Epithelial cell of proximal tubule (primary cell): ENCODE measurements at regions not wholly inside any gene's neighbourhood (a gene's known extent, or its start where the extent isn't known, plus 50 kb on each side); places are given as distances from the start of the nearest gene placed in this dataset.
"Not testable (repeated sequence)": the region's sequence is repeated elsewhere in the genome, so short reads cannot be mapped to it uniquely, and the experiment has no call there.

ENCODE experiments used
- DNase-seq: peaks from one replicate; pipeline ENCODE4 v3.0.0-alpha.2; 2011; ENCODE audit warnings: low read depth
- H3K4me3 ChIP-seq: 2 replicates; pipeline ENCODE4 v1.5.1; 2011; ENCODE audit warnings: low read depth, mild to moderate bottlenecking, low read length
- TF ChIP-seq, protein P1 (sequence below): conservative IDR thresholded peaks from 2 replicates; pipeline ENCODE4 v1.5.1; 2012; ENCODE audit warnings: low read depth, mild to moderate bottlenecking, low read length

DNA sequence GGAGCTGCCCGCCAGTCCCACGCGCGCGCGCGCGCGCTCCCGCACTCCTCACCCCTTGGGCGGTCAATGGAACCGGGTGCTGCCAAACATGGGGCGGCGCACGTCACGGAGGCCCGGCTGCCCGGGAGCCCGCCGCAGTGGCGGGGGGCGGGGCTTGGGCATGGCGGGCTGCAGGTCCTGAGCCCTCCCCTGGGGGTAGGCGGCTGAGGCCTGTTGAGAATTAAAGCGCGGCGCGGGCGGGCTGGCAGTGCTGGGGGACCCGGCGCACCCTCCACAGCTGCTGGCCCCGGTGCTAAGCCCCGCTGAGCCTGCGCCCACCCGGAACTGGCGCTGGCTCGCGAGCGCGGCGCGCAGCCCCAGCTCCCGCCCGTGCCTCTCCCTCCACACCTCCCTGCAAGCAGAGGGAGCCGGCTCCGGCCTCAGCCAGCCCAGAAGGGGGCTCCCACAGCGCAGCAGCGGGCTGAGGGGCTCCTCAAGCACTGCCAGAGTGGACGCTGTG lies 634.2 kb downstream of the ANKRD7 start:
- DNase-seq: no peak
- no peak overlapping the region for H3K4me3 ChIP-seq
- TF ChIP-seq, protein P1, sequence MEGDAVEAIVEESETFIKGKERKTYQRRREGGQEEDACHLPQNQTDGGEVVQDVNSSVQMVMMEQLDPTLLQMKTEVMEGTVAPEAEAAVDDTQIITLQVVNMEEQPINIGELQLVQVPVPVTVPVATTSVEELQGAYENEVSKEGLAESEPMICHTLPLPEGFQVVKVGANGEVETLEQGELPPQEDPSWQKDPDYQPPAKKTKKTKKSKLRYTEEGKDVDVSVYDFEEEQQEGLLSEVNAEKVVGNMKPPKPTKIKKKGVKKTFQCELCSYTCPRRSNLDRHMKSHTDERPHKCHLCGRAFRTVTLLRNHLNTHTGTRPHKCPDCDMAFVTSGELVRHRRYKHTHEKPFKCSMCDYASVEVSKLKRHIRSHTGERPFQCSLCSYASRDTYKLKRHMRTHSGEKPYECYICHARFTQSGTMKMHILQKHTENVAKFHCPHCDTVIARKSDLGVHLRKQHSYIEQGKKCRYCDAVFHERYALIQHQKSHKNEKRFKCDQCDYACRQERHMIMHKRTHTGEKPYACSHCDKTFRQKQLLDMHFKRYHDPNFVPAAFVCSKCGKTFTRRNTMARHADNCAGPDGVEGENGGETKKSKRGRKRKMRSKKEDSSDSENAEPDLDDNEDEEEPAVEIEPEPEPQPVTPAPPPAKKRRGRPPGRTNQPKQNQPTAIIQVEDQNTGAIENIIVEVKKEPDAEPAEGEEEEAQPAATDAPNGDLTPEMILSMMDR: no peak

DNA sequence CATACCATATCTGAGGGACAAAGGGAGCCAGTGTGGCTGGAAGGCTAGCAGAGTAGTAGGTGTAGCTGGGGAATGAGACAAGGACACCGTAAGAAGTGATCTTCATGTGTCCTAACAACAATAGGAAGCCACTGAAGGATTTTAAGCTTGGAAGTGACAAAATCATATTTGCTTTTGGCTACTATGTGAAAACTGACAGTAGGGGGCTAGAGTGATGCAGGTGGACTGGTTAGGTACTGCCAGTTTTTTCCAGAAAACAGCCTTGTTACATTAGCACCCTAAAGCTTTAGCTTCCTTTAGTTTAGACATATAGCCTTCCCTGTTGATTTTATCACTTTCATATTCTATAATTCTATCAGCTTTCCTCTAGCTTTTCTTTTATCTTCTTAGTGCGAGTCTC lies 637.1 kb downstream of the ANKRD7 start:
- no peak for DNase-seq
- no peak overlapping the region for H3K4me3 ChIP-seq
- TF ChIP-seq, protein P1: no peak

DNA sequence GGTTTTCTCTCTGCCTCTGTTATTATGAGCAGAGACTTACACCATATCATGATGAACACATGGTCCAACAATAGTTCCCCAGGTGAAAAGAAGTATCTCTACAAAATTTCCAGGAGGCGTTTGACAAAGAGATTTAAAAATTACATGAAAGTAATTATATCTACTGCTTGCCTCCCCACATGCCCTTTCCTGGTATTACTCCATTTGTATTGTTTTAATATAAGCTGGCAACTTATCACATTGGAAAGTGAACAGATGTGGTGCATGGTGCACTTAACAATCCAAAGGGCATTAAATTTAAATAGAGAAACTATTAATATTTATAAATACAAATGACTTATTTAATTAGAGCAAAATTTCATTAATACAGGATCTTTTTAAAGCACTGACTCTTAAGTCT lies 638.2 kb downstream of the ANKRD7 start:
- no peak for DNase-seq
- H3K4me3 ChIP-seq: no peak overlapping the region
- TF ChIP-seq, protein P1: no peak

DNA sequence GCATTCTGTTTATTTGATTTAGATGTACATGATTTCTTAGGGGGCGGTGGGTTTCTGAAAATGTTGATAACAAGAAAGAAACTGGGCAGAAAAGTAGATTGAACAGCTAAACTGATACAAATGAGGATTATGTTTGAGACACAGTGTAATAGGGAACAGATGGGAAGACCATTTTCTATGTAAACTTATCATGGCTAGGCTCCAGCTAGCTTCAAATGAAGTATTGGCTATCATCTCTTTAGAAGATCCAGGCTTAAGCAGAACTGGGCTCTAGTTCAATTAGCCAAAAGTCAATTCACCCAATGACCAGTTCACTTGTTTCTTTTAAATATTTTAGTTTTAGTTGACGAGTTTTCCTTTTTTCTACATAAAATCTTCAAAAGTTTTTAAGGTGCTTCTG lies 639.5 kb downstream of the ANKRD7 start:
- H3K4me3 ChIP-seq: no peak overlapping the region
- TF ChIP-seq, protein P1: no peak
- DNase-seq: no peak

DNA sequence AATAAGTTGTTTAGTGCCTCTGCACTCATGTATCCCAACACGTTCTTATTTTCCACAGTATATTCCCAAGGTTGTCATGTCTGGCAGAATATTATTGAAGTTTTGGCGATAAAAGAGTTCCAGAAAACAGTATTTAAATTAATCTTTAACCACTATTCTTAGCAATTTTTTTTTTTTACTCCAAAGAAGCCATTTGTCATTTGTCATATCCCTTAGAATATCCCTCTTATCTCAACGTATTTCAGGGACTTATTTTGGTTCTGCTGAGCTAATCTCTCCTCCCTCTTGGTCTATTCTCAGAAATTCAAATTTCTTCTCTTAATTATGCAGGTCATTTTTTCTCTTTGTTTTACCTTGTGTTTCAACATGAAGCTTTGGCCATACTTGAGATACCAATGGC lies 643.4 kb downstream of the ANKRD7 start:
- DNase-seq: no peak
- TF ChIP-seq, protein P1: no peak
- no peak overlapping the region for H3K4me3 ChIP-seq

DNA sequence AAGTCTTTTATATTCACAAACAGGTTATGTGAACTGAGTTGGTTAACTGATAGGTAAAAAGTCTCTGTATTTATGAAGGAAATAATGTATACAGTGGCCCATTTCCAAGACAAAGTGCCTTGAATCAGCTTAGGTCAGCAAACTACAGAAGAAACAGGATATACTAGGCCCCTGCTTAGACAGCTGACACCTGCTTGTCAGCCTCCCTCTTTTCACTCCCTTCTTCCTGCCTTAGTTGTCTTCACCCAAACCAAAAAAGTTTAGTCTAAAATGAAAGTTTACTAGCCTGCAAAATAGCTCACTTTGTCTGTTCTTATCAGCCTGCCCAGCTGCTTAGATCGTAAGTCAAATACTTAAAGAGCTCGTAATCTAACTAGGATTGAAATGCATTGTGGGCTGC lies 644.6 kb downstream of the ANKRD7 start:
- not testable (repeated sequence) for H3K4me3 ChIP-seq, DNase-seq

DNA sequence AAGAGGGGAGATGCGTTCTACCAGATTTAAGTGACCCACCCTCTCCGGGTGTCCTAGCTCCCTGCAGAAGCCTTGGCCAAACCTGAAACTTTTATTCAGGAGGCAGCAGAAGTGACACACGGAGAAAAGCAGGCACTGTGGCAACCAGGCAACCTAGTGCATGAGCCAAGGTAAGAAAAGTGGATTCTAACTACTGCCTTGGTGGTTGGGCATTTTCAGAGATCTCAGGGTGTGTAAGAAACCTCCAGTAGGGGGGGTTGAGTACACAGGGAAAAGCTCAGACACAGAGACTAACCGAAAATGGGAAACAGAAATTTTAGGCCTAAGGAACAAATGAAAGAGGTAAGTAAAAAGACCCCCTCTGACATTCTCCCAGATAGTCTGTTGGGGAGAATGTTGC lies 645.7 kb downstream of the ANKRD7 start:
- H3K4me3 ChIP-seq: no peak overlapping the region
- no peak for DNase-seq
- TF ChIP-seq, protein P1: peak; percentile 60
